ENCODE measurements at regions not wholly inside any gene's neighbourhood (a gene's known extent, or its start where the extent isn't known, plus 50 kb on each side); places are given as distances from the start of the nearest gene placed in this dataset.

DNA sequence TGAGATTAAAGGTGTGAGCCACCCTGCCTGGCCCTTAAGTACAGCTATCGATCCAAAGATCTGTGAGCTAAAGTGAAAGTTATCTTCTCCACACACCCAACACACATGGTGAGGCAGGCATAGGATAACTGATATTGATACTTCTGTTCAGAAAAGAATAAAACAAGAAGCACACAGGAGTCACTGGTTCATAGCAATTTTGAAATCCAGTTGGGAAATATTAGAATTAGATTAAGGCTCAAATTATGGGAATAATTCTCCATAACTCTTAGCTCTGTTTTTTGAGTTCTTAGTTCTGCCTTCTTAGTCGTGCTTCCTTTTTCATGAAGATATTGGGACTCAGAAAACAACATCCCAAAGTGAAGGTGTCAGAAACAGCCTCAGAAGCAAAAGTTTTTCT lies 186.0 kb upstream of the PLXNC1 start:
- TF ChIP-seq, protein P1, sequence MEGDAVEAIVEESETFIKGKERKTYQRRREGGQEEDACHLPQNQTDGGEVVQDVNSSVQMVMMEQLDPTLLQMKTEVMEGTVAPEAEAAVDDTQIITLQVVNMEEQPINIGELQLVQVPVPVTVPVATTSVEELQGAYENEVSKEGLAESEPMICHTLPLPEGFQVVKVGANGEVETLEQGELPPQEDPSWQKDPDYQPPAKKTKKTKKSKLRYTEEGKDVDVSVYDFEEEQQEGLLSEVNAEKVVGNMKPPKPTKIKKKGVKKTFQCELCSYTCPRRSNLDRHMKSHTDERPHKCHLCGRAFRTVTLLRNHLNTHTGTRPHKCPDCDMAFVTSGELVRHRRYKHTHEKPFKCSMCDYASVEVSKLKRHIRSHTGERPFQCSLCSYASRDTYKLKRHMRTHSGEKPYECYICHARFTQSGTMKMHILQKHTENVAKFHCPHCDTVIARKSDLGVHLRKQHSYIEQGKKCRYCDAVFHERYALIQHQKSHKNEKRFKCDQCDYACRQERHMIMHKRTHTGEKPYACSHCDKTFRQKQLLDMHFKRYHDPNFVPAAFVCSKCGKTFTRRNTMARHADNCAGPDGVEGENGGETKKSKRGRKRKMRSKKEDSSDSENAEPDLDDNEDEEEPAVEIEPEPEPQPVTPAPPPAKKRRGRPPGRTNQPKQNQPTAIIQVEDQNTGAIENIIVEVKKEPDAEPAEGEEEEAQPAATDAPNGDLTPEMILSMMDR (IDR thresholded peaks at IDR 0.05) = no peak
- TF ChIP-seq POLR2A (IDR thresholded peaks at IDR 0.05) = no peak
- TF ChIP-seq EP300 (IDR thresholded peaks at IDR 0.05) = no peak
- TF ChIP-seq POLR2AphosphoS5 (IDR thresholded peaks at IDR 0.05) = no peak

Measured in sigmoid colon (tissue), 4 donors.